ENCODE measurements at regions not wholly inside any gene's neighbourhood (a gene's known extent, or its start where the extent isn't known, plus 50 kb on each side); places are given as distances from the start of the nearest gene placed in this dataset.

DNA sequence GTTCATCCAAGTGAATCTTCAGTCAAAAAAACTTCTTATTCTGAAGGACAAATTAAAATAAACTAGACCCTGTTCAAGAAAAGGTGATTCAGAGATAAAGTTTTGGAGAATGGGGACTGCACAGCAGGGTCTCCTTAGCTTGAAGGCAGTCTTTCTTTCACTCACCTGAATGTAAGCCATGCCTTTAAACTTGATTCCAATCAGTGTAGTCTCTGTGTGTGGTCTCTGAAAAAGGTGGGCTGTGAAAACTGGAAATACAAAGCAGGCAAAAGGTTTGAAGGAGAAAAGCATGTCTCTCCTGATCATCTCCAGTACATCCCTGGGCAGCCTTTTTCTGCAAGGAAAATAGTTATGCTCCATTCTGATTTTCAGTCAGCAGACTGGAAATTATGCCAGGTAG lies 188.0 kb upstream of the SASH1 start:
- no peak for DNase-seq (ENCODE audit: low read depth)

DNA sequence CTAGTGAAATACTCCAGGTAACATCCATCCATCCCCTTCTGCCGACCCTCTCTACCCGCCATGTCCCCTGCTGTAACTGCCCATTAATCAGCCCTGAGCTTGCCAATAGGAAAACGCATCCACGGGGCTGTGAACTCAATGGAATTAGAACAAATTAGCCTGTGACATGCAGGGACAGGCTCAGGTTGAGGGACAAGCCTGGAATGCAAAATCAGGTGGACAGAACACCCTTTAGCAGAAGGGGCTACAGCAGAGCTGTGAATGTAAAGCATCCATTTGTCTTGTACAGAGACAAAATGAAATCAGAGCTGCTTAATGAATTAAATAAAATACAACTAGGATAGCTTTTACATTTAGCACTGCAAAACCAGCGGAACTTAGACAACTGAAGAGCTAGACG lies 187.3 kb upstream of the SASH1 start:
- DNase-seq (ENCODE audit: low read depth), result no peak

- no peak for DNase-seq (ENCODE audit: low read depth)
These were observed 184.8 kb upstream of the SASH1 start for GRCh38 chr6:148157841-148158240.

DNA sequence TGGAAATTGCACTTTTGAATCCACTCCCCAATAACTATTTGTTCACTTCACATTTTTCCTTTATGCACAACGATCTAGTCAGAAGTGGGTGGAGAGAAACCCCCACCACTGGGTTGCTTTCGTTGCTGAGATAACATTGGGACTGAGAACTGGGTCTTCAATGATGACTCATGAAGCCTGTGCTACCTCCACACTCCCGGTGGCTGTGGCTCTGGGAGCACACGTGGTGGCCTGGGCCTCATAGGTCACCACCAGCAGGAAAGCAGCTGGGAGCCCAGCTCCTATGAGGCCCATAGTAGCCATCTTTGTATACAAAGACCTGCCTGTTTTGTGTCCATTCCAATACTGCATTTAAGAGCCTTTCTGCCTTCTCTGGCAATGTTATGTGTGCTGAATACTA lies 178.0 kb upstream of the SASH1 start:
- DNase-seq (ENCODE audit: low read depth), result no peak

DNA sequence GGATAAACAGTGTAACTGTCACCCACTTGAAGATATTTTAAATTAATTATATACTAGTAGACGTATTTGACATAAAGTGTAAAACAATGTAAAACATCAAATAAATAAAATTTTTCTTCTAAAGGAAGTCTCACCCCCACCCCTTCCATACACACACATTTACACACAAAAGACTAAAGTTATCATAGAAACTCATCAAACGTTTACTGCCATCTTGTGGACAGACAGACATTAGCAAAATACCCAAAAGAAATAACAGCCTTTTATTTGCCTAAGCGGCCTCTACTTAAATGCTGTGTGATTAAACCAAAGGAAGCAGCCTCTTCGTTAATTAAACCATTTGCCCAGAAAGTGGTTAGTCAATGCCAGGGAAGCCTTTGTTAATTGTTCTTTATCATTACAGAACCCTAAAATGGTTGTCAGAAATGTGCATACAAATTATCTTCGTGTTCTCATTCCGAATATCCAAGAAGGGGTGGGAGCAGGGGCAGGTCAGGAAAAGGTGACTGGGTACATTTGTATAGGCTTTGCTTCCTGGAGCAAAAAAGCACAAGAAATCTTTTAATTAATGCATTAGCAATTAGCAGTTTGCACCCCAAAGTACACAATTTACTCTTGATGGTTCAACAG lies 176.2 kb upstream of the SASH1 start:
- DNase-seq (ENCODE audit: low read depth), result peak; percentile 64

DNA sequence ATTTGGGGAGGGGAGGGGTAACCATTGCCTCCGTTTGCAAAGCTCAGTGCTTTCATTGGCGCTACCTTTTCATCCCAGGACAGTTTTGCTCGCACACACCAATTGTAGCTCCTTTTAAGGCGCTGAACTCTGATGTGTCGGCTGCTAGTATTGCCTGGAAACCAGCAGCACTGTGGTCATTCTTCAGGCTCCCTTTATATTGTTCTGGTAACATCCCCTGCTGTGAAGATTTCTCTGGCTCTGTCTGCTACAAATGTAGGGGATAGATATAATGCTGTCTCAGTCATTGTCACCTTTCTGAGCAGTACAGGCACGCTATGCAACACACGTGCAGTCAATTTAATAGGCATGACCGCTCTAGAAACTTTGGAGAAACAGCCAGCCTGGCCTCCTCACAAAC lies 172.9 kb upstream of the SASH1 start:
- DNase-seq (ENCODE audit: low read depth), result no peak

DNA sequence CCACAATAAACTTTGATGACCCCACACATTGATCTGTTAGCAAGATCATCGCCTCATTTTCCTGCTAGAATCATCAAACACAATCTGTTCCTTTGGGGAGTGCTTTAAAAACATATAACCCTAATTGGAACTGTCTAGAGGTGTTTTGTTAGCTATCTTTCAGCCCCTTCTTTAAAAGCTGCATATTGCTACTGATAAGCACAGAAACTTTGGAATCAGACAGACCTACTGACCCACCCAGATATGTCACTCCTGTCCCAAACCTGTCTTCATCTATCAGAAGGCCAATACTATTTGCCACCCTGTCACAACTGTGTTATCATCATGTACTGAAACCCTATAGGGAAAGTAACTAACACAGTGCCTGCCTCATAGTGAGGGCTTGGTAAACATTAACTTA lies 172.4 kb upstream of the SASH1 start:
- DNase-seq (ENCODE audit: low read depth), result no peak

DNA sequence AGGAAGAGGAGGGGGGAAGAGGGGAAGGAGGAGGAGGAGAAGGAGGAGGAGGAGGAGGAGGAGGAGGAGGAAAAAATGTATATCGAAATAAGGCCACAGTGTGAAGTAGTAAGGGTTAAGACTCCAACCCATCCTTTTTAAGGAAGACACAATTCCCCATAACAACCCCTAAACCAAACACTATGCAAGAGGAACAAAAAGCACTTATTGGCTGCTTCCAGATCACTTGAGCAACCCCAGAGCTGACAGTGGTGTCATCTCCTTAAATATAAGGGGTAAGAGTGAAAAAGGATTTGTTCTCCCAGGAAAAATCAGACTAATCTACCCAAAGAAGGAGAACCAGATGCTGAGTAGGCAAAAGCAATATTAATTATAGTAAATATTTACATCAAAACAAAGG lies 169.1 kb upstream of the SASH1 start:
- no peak for DNase-seq (ENCODE audit: low read depth)

- DNase-seq (ENCODE audit: low read depth), result peak; percentile 48
These were observed 167.0 kb upstream of the SASH1 start for GRCh38 chr6:148175550-148176188.

DNA sequence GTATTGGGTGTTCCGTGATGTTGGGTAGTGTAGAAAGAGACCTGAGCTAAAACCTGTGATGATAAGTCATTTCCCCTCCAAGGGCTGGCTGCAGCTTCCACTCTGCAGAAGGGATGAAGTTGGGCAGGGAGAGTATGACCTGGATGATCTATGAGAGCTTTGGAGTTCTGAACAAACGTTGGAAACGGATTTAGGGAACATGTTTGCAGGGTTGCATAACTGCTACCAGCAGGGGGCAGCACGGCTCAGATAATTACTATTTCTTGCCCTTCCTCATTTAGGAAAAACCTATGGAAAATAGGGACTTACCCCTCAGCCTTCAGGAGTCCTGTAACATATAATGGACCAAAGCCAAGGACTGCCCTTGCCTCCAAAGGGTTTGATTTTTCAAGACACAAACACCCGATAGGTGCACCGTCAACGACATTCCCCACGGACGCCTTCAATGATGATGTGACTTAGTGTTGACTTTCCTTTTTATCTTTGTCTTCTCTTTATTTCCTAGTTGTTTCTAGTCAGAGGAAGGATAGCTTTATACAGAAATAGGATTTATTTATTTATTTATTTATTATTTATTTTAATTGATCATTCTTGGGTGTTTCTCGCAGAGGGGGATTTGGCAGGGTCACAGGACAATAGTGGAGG lies 164.9 kb upstream of the SASH1 start:
- DNase-seq (ENCODE audit: low read depth), result peak; percentile 44

DNA sequence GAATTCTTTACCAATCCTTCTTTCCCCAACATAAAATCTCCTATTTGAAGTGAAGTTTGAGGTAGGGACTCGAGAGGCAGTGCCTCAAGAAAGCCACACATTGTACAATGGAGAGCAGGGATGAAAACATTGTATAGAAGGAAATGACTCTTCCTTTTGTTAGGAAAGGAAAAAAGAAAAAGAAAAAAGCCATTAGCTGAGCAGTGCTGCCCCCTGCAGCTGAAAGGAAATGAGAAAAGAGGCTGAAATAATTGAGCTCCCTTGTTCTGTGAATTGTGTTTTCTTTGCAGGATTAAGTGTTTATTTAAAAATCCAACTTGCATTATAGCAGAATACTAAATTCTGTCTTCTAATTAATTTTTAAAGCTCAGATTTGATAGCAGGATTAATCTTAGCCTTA lies 162.9 kb upstream of the SASH1 start:
- DNase-seq (ENCODE audit: low read depth), result peak; percentile 39

DNA sequence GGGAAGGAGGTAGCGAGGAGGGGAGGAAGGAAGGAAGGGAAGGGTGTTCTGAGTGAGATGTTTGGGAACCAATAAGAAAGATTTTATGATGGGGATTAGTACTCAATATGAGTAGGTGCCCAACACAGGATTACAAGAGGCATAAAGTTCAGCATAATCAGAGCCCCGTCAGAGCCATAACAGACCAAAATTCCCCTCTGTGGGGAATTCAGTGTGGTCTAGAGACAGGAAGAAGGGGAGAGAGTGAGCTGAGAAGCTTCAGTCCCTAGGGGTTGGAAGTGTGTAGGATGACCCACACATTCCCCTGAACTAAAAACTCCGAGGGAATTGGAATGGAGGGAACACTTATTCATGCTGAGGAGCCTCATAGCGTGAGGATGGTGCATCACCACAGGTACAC lies 160.3 kb upstream of the SASH1 start:
- DNase-seq (ENCODE audit: low read depth), result no peak

GRCh38 chr6:148183776-148184175 lies 158.9 kb upstream of the SASH1 start:
- no peak for DNase-seq (ENCODE audit: low read depth)

DNA sequence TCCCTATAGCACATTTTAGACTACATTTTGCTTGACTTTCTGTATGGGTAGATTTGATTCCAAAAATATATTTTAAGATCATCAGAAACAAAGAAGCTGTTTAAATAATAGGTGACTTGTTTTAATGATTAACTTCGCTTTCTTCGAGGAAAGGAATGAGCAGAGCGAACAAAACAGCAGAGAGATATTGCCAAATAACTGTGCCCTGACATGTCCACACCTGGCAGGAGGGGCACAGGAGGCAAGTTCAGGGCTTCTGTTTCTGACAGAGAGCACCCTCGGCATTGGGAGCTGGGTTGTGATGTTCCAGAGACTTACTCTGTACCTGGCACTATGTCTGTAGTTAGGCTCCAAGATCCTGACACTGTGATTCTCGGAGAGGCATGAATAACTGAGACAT lies 155.7 kb upstream of the SASH1 start:
- no peak for DNase-seq (ENCODE audit: low read depth)

GRCh38 chr6:148192310-148192709 lies 150.3 kb upstream of the SASH1 start:
- DNase-seq (ENCODE audit: low read depth), result peak; percentile 88

DNA sequence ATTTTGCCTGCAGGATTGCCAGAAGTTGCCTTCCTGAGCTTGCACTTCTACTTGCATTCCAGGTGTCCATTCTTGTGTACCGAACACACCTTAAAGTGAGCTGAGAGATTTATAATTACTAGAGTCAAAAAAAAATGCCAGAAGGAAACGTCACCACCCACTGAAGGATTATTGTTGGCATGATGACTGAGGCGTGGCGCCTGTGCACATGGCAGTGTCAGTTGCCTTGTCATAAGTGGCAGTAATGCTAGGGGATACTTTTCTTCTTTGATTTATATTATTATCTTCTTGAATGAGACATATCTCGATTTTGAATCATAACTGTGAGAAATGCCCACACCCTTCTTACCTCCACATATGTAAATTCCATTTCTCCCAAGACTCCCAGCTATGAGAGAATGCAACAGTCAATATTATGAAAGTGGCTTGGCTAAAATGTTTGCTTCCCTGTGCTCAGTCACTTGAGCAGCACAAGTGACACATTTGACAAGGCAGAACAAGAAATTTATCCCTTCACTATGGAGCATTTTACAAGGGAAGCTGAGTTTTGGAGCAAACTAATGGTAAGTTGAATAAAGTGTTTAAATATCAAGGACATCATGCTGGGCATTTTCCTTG lies 149.5 kb upstream of the SASH1 start:
- no peak for DNase-seq (ENCODE audit: low read depth)

- DNase-seq (ENCODE audit: low read depth), result no peak
These were observed 147.1 kb upstream of the SASH1 start for GRCh38 chr6:148195511-148195910.

- DNase-seq (ENCODE audit: low read depth), result no peak
These were observed 143.1 kb upstream of the SASH1 start for GRCh38 chr6:148199584-148199983.

- DNase-seq (ENCODE audit: low read depth), result no peak
These were observed 142.3 kb upstream of the SASH1 start for GRCh38 chr6:148200293-148200692.

DNA sequence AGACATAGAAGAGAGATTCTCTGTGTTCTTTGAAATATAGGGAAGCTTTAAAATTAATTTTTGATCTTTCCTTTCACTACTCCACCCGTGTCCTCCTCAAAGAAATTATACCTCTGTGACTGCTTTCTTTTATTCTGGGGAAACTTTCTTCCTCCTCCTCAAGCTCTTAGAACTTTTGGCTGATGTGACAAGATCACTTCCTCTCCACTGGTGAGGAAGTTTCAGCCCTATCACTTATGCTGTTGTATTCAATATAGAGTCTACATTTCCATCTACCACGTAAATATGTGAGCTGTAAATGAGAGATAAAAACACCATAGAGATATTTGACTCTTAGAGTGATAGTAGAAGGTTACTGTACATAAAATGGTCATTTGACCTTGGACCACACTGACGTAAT lies 141.9 kb upstream of the SASH1 start:
- DNase-seq (ENCODE audit: low read depth), result no peak

DNA sequence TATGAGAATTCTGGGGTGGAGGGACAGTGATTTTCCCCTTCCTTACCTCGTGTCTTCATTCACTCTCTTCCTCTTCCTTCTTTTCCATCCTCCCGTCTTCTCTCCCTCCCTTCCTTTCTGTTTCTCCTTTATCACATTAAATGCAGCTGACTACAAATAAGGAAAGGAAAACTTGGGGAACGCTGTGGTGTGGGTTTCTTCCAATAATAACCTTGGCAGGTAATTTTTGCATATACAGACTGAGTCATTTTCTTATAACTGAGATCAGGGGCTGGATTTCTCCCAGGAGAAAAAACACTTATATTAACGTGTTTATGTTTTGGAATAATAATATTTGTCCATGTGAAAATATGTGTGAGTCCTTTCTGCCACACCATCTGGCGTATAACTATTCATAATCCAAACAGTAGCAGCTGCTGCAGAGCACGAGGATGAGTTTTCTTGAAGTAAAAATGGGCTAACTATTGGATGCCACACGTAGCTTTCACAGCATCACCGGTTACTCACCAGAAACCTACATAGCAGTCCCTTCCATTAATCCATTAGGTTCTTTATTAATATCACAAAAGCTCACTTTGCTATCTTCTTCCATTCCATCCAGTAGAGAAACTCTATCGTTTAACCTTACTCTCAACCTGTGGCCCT lies 139.2 kb upstream of the SASH1 start:
- DNase-seq (ENCODE audit: low read depth), result peak; percentile 65

DNA sequence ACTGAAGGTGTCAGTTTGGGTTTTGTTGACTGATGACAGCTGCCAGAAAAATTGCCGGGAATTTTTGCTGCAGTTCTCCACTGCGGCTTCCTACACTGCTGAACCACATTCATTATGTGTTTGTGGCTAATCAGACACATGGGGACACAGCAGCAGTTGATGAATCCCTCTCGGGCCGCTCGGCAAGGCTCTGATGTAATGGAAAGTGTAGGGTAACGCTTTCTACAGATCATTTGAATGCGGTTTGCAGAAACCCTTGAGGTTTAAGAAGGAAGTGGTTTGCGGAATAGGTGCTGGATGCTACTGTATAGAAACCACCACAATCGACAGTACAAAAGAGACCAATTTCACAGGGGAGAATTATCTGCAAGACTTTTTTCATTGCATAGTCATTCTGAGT lies 138.7 kb upstream of the SASH1 start:
- DNase-seq (ENCODE audit: low read depth), result peak; percentile 7

GRCh38 chr6:148208298-148208697 lies 134.3 kb upstream of the SASH1 start:
- DNase-seq (ENCODE audit: low read depth), result no peak
